Left hindlimb (tissue), 1 donor: ENCODE measurements at regions not wholly inside any gene's neighbourhood (a gene's known extent, or its start where the extent isn't known, plus 50 kb on each side); places are given as distances from the start of the nearest gene placed in this dataset.
"Not testable (repeated sequence)": the region's sequence is repeated elsewhere in the genome, so short reads cannot be mapped to it uniquely, and the experiment has no call there.

Experiments used
- DNase-seq: peaks from one replicate; pipeline ENCODE4 v3.0.0-alpha.2; 2018

DNA sequence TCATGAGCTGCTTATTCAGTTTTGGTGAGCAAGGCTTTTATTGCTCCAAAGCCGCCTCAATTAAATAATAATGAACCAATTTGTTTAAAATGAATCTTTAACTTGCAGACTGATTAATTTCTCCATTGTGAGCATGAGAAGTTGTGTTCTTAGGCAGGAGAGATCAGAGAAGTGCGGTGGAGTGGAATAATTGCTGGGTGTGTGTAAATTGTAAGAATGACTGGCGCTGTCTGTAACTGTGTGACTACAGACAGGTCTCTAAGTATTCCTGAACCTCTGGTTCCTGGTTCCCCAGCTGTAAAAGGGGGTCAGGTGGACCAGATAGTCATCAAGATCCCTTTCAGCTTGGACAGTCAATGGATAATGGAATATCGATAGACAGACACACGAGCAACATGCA lies 98.0 kb upstream of the EFEMP1 start:
- DNase-seq: no peak

DNA sequence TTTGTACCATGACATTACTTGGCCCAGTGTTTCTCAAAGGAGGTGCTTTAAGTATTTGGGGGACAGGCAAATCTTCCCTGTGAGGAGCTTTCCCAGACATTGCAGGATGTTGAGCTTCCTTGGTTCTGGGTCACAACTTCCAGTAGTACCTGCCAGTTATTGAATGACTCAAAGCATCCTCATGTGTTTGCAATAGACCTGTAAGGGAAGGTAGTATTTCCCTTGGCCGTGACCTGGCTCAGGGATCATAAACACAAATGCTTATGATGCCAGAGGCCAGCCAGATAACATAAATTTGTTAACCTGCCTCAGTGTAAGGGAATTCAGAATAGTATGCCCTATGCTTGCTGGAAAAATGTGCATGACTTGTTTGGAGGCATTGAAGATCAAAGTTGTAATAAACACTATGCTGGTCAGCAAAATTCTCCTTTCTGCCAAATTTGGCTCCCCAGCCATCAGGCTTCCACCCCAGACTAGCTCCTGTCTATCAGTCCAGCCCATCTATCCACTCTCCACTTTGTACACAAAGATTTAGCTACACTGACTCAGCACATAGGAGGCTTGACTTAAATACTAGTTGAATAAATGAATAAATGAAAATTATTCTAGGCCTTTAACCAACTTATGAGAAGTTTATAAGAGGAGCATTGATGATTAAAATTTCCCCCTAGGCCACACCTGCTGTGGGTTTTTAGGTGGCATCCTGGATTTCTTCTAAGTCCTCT lies 102.0 kb upstream of the EFEMP1 start:
- DNase-seq: no peak

DNA sequence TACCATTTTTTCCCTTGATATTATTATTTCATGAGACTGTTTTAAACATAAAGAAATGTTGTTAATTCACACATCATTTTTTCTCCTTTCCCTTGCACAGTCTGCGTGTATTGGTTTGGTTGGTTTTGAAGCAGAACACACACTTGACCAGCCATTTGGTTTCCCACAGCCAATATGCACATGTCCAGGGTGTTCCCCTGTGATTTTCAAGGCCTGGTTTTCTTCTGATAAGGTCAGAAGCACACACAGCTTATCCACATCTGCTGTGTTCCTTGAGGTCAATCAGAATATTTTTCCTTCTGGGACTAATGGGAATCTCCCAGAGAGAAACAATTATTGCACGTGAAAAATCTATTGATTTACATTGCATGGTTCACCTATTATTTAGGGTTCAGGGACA lies 103.2 kb upstream of the EFEMP1 start:
- DNase-seq: no peak

DNA sequence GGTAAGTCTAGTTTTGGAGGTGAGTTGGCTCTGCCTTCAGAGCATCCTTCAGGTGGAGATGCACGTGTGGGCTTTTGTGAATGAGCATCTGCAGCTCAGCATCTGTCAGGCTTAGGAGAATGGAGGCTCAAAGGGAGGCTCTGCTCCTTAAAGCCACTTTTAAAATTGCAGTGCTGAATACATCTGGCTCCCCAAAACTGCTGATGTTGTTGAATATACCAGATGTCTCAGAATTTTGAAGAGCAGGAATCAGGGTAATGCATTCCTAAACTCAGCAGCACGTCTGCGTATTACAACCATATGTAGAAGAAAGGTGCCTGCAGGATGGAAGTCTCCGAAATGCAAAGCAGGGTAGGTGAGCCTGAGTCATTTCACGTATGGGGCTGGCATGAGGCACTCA lies 106.5 kb upstream of the EFEMP1 start:
- no peak for DNase-seq

DNA sequence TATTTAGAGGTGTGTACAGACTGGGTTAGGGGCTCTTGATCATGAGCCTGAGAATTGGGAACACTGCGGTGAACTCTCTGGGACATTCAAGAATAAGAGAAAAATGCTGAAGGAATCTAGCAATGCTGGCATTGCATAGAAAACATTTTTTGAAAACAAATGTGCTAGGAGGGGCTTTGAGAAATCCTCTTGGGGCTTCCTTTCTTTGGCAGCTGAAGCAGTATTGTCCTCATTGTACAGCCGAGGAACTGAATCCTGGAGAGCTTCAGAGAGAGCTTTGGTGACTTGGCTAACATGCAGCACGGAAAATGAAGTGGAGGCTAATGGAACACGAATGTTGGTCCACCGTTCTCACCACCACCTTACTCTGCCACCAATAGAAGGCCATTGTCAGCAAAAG lies 107.3 kb upstream of the EFEMP1 start:
- no peak for DNase-seq

DNA sequence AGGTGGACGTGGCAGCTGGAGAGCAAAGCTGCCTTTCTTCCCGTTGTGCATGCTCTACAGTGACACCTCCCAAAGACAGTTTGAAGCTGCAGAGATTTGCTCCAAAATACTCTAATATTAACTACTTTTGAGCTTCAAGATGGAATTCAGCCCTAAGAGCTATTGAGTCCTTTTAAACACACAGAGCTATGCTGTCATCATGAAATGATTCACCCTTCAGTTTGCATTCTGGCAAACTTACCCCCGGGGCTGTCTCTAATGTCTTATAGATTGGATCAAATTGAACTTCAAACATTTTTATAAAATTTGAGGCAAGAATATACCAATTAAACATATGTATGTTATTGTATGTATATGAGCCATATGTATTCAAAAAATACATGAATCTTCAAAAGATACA lies 110.7 kb upstream of the EFEMP1 start:
- no peak for DNase-seq

DNA sequence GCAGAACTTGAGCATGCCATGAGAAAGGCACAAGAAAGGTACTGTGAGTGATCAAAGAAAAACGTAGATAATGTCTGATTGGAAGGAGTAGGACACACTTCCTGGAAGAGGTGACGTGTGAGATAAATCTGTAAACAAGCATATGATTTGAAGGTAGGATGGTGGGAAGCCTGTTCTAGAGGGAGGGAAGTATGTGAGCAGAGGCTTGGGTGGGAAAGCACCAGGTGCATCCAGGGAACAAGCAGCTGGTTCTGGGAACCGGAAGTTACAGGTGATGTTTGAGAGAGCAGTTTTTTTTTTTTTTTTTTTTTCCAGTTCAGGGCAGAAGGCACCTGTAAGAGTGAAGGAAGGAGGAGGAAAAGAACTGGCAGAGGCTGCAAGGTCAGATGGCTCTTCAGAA lies 116.6 kb upstream of the EFEMP1 start:
- DNase-seq: no peak

DNA sequence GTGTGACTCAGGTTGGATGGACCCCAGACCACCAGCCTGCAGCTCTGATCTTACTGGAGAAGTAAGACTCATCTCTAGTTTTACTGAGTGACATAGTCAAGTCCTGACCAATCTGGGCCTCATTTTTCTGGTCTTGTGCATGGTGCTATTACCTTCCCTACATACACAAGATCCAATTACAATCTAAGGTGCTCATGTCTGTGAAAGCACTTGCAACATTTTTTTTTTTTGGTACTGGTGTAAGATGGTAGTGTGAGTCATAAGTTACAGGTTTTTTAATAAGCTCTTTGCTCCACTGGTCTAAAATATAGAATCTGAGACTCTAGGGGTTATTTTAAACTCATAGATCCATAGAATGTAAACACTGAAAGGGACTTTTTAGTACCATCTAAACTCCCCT lies 117.3 kb upstream of the EFEMP1 start:
- no peak for DNase-seq

DNA sequence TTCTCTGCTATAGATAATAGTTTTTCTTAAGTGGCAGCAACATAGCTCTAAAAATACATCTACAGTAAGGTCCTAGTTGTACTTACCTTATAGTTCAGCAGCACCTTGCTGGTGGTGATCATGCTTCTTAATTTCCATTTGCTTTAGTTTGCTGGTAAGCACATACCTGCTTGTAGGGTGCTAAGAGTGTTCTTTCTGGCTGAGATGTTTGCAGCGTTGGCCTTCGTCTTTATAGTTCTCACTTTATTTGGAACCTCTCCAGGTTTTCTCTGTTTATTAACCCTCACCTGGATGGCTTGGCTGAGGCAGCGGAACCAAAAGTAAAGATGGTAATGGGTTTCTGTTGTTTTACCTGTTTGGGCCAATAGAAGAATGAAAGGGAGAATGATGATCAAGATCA lies 123.6 kb upstream of the EFEMP1 start:
- no peak for DNase-seq

DNA sequence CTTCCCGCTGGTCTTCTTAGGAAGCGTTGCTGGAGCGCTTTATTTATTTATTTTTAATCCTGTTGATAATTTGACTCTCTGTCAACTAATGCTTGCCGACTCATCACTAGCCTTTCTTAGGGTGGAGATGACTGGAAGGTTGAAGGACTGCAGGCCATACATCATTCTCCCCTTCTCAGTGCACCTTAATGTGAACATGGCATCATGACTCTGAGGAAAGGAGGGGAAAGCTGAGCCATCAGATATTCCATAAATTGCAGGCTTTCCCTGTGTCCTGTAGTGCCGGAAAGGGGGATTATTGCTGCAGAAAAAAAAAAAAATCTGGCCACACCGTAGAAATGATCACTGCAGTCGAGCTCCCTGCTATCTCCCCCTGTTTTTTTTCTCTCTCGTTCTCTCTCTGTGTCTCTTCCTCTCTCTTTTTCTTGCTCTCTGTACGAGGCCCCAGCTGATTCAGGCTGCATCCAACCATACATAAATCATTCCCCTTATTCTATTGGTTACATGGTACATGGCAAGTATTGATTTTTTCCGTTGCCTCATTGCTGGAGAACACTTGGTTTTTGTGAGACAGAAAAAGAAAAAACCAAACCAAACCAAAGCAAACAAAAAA lies 125.8 kb upstream of the EFEMP1 start:
- DNase-seq: no peak

DNA sequence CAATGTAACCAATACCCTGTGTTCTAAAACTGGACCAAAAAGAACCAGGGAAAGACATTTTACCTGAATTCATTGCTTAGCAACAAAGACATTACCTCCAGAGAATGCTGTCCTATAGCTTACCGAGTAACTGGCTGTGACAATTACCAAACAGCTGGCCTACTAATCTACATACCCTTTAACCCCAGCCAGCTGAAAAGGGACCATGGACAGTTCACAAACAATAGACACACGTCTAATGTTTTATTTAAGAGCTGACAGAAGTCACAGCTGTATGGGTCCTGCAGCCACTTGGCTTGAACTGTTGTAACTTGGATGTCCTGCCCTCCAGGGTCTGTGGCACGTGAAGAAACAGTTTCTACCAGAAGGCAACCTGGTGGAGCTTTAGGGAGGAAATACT lies 130.1 kb upstream of the EFEMP1 start:
- DNase-seq: no peak

DNA sequence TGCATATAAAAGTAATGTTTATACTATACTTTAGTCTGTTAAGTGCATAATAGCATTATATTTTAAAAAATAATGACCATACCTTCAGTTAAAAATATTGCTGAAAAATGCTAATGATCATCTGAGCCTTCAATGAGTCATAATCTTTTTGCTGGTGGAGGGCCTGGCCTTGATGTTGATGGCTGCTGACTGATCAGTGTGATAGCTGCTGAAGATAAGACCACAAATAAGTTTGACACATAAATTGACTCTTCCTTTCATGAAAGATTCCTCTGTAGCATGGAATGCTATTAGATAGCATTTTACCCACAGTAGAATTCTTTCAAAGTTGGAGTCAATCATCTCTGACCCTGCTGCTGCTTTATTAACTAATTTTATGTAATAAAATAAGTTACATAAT lies 128.4 kb upstream of the CCDC85A start:
- no peak for DNase-seq

DNA sequence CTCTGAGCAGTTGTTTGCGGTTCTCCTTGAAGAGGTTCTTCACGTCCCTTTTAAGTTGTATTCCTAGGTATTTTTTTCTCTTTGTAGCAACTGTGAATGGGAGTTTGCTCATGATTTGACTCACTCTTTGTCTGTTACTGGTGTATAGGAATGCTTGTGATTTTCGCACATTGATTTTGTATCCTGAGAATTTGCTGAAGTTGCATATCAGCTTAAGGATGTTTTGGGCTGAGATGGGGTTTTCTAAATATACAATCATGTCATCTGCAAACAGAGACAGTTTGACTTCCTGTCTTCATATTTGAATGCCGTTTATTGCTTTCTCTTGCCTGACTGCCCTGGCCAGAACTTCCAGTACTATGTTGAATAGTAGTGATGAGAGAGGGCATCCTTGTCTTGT lies 122.5 kb upstream of the CCDC85A start:
- not testable (repeated sequence) for DNase-seq

DNA sequence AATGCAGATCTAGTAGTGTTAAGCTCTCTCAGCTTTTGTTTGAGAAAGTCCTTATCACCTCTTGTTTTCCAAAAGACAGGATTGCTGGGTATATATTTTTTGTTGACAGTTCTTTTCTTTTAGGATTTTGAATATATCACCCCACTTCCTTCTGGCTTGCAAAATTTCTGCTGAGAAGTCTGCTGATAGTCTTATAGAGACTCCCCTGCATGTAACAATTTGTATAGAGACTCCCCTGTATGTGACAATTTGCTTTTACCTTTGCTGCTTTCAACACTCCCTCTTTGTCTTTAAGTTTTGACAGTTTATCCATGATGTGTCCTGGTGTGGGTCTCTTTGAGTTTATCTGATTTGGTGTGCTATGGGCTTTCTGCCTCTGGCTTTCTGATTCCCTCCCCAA lies 115.0 kb upstream of the CCDC85A start:
- no peak for DNase-seq

DNA sequence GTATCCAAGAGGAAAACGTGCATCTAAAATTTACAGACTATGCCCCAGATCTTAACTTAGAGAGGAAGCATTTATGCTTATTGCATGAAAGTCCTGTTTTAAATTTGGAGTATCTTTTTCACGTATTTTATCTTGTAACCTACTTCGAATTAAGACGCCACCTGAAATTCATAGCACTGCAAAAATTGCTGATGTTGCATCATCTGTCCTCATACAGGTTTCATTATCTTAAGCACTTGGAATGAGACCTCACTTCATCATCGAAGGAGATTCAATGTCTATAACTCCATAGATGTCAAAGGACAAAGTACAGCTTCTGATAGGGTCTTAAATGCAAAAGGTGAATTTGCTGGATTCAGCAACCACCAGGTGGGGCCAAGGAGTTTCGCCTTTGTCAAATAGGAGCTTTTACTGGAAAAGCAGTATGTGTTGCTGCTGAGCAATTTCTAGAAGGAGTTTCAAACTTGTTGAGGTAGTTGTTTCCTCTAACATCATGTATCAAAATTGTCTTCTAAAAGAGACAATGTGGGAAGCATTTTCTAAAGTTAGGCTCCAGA lies 106.4 kb upstream of the CCDC85A start:
- no peak for DNase-seq

DNA sequence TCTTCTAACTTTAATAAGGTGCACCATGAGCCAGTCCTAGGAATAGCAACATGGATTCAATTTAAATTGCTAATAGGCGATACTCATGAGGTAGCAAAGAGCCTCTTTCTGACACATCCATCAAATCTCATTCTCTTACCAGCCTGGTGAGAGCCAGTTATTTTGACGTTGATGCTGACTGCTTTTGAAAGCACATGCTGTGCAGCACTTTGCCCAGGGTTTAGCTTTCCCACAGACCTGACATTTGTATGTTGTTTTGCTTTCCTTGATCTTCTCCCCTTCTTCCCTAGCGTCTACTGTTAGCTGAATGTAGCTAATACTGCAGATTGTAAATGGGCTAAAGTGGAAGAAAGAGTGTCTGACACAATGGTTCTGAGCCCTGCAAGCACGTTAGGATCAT lies 101.1 kb upstream of the CCDC85A start:
- no peak for DNase-seq

DNA sequence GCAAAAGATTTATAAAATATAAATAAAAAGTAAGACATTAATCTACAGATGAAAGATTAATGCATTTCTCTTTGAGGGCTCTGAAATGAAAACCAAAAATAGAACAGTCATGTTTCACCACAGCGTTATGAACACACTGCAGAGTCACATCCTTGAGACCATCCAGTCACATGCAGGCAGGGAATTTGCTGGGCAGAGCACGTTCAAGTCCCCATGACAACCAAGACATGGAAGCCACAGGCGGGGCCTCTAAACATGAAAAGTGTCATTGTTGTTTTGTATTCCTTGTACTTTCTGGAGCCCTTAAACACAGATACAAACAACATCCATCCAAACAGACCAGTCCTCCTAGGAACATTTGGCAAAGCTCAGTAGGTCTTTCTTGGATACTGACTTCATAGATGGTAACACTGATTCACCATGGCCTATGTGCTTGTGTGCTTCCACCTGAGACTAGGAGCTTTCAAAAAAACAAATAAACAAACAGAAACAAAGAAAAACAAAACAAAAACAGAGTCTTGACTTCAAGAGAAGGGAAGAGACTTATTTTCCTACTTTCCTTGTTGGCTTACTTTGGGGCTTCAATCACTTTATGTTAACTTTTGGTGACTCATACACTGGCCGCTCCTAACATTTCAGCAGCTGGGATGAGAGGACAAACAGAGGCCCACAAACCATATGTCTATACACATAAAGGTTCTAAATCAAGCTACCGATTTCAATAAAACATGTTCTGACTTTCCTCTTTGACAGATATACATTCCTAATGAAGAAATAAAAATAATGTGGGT lies 99.5 kb upstream of the CCDC85A start:
- DNase-seq: no peak

DNA sequence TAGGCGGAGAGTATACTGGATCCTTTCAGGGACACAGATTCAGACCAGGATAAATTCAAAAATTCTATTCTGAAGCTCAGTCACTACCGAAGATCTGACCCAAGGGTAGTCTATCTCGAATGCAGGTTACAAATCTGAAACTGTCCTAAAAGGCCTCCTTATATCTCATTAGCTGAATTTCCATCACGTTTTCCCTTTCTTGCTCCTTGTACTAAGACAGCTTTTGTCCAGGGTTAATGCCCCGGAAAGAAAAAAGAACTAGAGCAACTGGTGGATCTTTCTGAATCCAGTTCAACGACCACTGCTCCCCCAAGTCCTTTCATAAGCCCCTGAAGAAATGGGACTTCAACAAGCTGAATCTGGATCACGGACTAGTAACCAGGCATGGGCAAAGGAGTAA lies 97.5 kb upstream of the CCDC85A start:
- DNase-seq: no peak

DNA sequence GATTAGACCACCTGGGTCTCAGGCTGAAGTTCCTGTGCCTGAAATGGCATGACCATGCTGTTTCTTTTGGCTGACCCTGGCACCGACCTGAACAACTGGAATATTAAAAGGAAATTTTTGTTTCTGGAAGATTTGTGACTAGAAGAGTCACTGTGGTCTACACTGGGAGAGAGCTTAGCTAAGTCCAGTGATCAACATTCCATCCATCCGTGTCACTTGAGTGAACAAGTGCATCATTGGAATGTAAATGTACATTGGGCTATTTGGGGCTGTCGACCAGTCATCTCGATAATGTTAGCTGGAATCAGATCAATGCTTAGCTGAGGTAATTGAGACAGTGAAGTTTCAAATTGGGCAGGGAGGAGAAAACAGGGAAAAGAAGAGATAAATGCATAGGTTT lies 95.4 kb upstream of the CCDC85A start:
- no peak for DNase-seq

DNA sequence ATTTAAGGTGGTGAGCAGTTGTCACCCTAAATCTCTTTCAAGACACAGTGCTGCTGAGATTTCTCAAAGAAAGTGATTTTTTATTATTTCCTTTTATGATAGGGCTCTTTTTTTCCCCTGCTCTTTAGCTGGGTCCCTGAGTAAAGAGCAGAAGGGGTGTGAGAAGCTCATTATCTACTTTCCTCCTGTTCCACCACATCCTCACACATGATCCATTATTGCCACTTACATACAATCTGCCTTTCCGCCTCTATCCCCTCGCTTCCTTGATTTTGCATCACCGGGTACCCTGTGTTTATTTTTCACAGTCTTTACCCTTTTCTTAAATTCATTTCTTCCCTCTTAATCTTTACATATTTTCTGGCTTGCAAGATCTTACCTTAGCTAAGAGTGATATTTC lies 93.9 kb upstream of the CCDC85A start:
- DNase-seq: no peak

DNA sequence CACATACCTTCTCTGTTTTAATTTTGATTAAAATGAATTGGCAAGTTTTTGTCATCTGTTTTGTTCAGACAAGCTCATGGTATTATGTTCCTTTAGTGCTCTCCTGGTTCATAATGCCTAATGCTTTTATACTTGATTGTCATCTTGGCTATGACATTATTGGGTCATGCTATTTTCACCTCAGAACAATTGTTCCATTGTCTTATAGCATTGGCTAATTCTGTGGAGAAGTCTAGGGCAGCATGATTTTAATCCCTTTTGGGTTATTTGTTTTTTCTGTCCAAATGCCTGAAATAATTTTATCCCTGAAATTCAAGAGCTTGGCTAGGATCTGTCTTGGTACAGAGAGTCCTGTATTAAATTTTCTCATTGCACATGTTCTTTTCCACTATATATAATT lies 83.8 kb upstream of the CCDC85A start:
- DNase-seq: no peak

DNA sequence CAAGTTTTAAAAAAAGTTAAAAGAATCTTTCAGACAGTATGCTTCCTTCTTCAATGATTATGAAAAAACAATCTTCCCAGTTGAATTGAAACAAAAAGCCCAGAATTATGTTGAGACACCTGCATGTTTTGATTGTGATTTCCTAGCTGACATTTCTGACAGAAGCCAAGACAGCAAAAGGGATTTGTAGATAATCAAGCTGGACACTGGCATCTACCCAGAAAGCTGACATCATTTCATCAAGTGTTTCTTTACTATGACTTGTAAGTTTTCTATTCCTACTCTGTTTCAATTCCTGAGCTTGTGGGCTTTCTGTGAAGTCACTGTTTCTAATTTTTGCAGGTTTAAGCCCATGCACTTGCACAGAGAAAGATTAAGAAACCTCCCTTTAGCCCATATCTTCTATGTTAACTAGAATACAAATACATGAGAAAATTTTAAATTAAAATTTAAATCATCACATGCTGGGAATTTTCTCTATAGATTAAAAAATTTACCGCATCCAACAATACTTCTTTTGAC lies 82.9 kb upstream of the CCDC85A start:
- DNase-seq: no peak

DNA sequence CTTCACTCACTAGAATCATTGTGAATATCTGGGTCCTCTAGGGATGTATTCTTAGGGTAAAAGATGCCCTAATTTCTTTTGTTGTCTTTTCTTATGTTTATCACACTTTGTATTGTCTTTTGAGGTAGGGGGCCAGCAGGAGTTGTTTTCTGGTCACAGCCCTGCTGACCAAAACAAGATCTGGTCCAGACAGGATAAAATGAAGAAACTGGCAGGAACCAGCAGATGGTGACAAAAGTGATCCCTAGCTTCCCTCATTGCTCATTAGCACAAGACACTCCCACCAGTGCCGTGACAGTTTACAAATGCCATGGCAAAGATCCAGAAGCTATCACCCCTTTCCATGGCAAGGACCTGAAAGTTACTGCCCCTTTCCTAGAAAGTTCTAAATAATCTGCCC lies 81.7 kb upstream of the CCDC85A start:
- DNase-seq: no peak

DNA sequence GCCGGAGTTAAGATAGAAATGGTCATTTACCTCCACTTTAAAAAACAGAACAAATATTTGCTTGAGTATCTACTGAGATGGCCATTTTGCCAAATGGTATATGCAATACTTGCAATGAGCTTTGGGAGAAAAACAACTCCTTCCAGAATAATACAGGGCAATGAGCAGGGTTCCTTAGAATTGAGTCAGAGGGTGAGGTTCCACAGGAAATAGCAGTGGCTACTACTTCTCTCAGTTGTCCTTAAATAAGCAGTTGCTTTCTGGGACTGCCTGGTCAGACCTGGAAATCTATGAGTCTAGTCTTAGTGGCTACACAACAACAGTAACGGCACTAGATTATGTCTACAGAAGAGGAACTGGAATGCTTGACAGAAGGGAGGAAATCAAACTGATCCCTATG lies 80.9 kb upstream of the CCDC85A start:
- DNase-seq: no peak
